ENCODE measurements at regions not wholly inside any gene's neighbourhood (a gene's known extent, or its start where the extent isn't known, plus 50 kb on each side); places are given as distances from the start of the nearest gene placed in this dataset.

GRCh38 chr6:56378966-56379585 lies 131.7 kb upstream of the COL21A1 start:
- TF ChIP-seq CTCF (IDR thresholded peaks at IDR 0.05) = no peak
- TF ChIP-seq POLR2A (IDR thresholded peaks at IDR 0.05) = no peak
